Dermis blood vessel endothelial cell (primary cell): ENCODE measurements at regions not wholly inside any gene's neighbourhood (a gene's known extent, or its start where the extent isn't known, plus 50 kb on each side); places are given as distances from the start of the nearest gene placed in this dataset.

Experiments used
- DNase-seq: peaks from one replicate; pipeline ENCODE4 v3.0.0; 2010

DNA sequence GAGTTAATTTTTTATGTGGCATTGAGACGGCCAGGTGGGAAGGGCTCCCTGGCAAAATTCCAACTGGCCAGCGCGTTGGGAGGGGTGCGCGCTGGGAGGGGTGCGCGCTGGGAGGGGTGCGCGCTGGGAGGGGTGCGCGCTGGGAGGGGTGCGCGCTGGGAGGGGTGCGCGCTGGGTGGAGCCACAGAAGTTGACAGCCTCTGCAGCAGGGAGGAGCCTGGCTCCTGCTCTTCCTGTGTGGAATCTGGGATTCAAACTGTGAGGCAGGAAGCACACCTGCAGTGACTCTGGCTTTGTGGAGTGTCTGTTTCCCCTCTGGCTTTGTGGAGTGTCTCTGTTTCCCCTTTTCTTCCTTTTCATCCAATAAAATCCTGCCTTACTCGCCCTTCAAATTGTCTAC is 147.9 kb upstream of the CBLN2 start:
- DNase-seq: no peak

- DNase-seq: no peak
These were observed 143.6 kb upstream of the CBLN2 start for GRCh38 chr18:72687736-72688135.

DNA sequence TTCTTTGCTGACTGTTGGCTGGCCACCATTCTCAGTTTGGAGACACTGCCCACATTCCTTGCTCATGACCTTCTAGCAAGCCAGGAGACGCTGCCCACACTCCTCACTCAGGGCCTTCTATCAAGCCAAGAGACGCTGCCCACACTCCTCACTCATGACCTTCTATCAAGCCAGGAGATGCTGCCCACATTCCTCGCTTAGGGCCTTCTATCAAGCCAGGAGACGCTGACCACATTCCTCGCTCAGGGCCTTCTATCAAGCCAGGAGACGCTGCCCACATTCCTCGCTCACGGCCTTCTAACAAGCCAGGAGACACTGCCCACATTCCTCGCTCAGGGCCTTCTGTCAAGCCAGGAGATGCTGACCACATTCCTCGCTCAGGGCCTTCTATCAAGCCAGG is 131.3 kb upstream of the CBLN2 start:
- no peak for DNase-seq

DNA sequence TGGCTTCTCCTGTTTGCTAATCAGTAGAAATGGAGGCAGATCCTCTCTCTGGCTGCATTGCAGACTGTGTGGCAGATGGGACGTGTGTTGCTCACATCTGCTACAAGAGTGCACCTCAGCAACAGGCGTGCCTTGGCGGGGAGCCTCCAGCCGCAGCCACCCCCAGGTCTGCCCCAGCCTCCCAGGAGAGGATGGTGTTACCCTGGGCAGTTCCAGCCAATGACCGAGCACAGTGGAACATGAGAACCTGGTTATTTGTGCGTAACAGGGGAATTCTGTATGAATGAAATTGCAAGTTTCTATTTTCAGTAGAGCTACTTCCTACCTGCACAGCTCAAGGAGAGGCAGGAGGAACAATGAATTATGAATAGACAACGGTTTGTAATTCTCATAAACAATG is 130.6 kb upstream of the CBLN2 start:
- no peak for DNase-seq

GRCh38 chr18:72673242-72673641 is 129.1 kb upstream of the CBLN2 start:
- DNase-seq: no peak

- DNase-seq: peak; percentile 54
These were observed 128.4 kb upstream of the CBLN2 start for GRCh38 chr18:72672364-72673184.

DNA sequence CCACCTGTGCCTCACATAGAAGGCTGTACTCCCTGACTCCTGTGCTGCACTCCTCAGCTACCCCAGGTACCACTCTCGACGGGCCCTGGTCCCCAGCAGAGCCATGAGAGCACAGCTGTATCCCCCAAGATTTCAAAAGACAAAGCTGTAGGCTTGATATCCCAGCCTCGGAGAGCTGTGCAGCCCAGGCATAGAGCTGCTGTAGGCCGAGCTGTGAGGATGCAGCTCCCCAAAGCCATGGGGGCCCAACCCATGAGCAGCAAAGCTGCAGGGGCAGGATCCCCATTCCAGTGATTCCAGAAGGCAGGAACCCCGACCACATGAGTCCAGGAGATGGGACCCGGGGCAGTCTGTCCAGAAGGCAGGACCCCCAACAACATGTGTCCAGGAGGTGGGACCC is 123.8 kb upstream of the CBLN2 start:
- DNase-seq: no peak

GRCh38 chr18:72652990-72653593 is 109.0 kb upstream of the CBLN2 start:
- peak; percentile 6 for DNase-seq

GRCh38 chr18:72651033-72651432 is 106.9 kb upstream of the CBLN2 start:
- DNase-seq: no peak

GRCh38 chr18:72648481-72648960 is 104.4 kb upstream of the CBLN2 start:
- DNase-seq: no peak

- no peak for DNase-seq
These were observed 103.9 kb upstream of the CBLN2 start for GRCh38 chr18:72648079-72648478.

GRCh38 chr18:72640557-72640956 is 96.4 kb upstream of the CBLN2 start:
- DNase-seq: no peak

DNA sequence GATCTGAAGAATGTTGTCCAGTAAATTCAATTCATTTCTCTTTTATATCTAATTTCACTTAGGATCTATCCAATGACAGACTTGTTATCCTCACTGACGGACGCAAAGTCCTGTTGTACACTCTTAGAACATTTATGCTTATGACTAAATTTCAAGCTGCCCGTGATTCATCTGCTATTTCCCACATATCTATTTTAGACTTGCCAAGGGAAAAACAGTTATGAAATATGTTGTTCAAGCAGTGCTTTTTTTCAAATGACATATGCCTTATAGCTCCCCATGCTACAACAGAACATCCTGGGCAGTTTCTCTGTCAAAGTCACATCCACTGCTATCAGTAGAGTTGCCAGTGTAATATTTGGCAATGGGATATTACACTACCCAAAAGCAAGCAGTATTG is 94.2 kb upstream of the CBLN2 start:
- DNase-seq: no peak

GRCh38 chr18:72637721-72638120 is 93.6 kb upstream of the CBLN2 start:
- DNase-seq: no peak

GRCh38 chr18:72637299-72637698 is 93.2 kb upstream of the CBLN2 start:
- no peak for DNase-seq

DNA sequence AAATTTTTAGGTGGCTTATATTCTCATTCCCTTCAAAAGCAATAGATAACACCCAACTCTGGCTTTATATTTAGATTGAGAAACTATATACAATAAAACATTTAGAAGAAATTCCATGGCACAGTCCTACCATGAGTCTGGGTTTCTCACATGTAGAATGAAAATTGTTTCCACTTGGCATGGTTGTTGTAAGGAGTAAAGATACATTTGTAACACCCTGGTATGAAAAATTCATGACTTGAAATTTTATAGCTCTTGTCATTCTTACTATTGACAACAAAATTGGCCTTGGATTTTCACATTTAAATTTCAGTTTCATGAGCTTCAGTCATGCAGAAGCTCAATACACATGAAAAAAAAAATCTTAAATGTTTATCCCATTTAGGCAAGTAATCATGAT is 92.5 kb upstream of the CBLN2 start:
- no peak for DNase-seq

GRCh38 chr18:72634500-72634899 is 90.4 kb upstream of the CBLN2 start:
- DNase-seq: no peak

DNA sequence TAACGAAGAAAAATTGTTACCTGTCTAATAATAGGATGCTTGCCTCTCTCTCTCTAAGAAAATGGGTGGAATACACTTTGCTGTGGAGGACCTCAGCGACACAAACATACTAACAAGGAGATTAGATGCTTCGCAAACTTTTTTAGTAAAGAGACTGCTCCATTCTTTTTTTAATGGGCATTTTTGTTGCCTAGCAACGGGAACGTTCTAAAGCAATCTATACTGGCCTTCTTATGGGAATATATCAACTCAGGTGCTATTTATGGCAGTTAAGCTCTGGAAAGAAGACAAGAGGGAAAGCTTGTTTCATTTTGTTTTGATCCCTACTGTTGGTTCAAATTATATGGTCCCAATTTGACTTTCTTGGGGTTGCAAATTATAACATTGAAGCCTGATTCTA is 86.8 kb upstream of the CBLN2 start:
- DNase-seq: no peak

- no peak for DNase-seq
These were observed 79.3 kb upstream of the CBLN2 start for GRCh38 chr18:72623444-72623843.

DNA sequence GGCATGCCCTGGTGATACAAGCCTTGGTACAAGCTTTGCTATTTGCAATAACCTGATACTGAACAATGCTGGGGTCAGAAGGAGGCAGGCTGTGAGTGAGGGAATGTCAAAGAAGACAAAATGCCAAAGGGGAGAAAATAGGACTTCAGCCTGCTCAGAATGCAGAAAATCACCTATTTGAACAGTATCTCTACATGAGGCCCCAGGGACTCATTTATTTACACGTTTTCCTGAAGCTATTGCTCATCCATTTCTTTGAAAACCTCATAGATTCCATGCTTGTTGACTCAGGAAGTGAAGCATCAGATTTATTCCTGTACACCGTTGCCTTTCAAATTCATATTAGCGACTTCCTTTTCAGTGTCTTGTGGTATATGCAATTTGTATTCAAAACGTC is 69.4 kb upstream of the CBLN2 start:
- DNase-seq: no peak

DNA sequence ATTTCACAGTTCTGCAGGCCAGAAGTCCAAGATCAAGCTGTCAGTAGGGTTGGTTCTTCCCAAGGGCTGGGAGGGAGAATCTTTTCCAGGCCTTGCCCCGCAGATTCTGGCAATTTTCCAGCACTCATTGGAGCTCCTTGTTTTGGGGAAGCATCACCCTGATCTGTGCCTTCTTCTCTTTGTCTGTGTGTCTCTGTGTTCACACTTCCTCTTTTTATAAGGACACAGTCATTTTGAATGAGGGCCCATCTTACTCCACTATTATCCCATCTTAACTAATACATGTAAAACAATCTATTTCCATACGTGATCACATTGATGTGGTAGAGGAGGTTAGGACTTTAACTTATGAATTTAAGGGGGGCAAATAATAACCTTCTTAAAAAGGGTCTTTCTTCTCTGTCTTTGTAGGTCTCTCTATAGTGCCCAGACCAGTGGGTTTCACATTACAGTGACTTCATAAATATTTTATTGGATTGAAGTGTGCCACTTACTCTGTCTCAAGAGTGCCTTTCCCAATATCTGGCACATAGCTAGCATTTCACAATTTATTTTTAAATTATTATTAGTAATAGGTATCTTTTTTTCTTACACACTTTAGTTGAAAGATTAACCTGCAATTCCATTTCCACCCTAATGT is 68.9 kb upstream of the CBLN2 start:
- no peak for DNase-seq

- no peak for DNase-seq
These were observed 61.2 kb upstream of the CBLN2 start for GRCh38 chr18:72605376-72605775.

DNA sequence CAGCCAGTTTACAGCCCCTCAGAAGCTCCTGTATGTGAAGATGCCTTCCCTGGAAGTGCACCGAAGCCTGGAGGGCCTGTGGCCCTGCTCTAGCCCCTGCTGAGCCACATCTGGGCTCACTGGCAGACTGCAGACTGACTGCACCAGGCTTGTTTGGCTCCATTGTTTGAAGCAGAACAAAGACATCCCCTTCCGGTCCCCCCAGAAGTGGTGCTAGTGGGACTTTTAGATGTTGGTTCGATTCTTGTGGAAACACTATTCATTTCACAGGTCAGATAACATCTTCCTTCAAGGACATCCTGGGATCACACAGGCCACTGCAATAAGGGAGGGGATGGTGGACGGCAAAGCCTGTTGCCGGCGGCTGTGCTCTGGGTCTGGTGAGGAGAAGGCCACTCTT is 57.8 kb upstream of the CBLN2 start:
- DNase-seq: no peak

GRCh38 chr18:72601481-72601880 is 57.3 kb upstream of the CBLN2 start:
- no peak for DNase-seq
